Left colon (tissue), 2 donors: ENCODE measurements at regions not wholly inside any gene's neighbourhood (a gene's known extent, or its start where the extent isn't known, plus 50 kb on each side); places are given as distances from the start of the nearest gene placed in this dataset.

Experiments used
- ATAC-seq: fragments of 200-7000 bp; cut with Tn5 transposase; one replicate; pipeline ENCODE4 v1.9.1; 2020; ENCODE audit warnings: mild to moderate bottlenecking, moderate library complexity
- DNase-seq, 2 donors: peaks; one replicate each; pipeline ENCODE4 v3.0.0-alpha.2; 2020
- intact Hi-C, 2 donors: fragments of 100-400 bp; cut with DNase I in 1 of 2; cut with micrococcal nuclease in 1 of 2; formaldehyde crosslinking; loops; one replicate each; pipeline versions ENCODE4 v1.11.2 to v1.14.0; 2022; cut with DNase I, micrococcal nuclease
- donor health status: DM: no; HTN: no; CAD: no.
- donor health status: DM: yes; HTN: yes; CAD: no.

DNA sequence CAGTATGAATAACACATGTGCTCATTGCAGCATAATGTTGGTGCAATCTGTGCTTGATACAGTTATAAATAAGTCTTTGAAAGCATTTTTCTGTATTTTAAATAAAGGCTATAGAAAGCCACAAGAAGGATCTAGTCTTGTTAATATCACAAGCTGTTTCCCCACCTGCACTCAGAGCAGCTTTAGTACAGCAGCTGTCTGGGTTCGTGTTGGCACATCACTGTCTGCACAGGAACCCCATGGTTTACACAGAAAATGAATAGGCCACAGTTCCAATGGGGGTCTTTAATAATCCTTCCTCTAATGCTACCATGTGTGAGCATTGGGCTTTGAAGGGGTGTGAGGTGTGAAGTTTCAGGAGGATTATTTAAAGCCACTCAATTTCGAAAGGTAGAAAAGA, 2269.7 kb downstream of the MAT2B start:
- no peak for DNase-seq
- intact Hi-C loops: no loop called here
- ATAC-seq: no peak

DNA sequence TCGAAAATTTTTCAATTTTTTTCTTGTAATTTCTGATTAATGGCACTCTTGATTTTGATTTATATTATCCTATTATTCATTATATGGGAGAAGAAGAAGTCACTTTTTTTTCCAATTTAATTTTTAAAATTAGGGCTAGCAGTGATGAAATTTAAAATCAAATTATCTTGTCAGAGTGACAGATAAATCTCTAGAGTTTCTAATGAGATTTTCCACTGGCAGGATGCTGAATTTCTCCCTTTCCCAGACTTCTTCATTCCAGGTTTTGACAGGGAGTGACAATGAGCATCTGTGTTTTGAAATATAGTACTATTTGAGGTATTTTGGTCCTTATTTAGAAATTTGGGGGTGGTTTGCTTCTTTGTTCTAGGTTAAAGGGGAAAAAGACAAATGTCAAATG, 2274.1 kb downstream of the MAT2B start:
- intact Hi-C loops: no loop called here
- no peak for DNase-seq

DNA sequence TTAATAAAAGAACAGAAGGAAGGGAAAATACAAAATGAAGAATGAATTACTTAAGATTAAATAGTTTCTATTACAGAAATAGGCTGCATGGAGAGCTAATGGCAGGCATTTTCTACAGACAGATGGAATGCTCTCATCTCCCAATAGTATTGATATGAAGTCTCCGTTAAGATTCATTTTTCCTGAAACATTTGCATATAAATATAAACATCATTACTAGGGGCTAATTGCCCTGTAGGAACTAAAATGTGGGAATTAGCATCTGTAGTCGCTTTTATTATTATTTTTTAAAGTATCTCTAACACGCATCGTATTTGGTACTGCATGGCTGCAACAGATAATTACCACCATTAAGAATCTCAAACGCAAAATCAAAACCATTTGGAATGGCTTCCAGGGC, 2275.5 kb downstream of the MAT2B start:
- intact Hi-C loops: no loop called here
- ATAC-seq (no peak), DNase-seq (no peak)

More for the DNA sequence above, 2274.1 kb downstream of the MAT2B start:
- no peak for ATAC-seq

DNA sequence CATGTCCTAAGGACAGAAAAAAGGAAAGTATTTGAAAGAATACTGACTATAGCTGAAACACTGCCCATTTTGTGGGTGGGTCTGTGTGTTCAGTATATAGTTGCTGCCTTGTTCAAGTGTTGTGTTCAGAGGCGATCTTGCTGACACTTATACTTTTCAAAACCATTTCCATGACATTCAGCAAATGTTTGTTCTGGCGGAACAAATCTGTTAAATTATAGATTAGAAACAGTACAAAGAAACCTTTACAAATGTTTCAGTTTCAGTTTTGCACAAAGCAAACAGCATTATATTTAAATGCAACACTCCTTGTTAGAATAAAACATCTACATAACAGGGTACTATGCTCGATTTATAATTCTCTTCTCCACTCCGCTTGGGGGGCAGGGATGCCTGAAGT, 2276.3 kb downstream of the MAT2B start:
- ATAC-seq (no peak), DNase-seq (no peak)
- intact Hi-C loops: no loop called here

DNA sequence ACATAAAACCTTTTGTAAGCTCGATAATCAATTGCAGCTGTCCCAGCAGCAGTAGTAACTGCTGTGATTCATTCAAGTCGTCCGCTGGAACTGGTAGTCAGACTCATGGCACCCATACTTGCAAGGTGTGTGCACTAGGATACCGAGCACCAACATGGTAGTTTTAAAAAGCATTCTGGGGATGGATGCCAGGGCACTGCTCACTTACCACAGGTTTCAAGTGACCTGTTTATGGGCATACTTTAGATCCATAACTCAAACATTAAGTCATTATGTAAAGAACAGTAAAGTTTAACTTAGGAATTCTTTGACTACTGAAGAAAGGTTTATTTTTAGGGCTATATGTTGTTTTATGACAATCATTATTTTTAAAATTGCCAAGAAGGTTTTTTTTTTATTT, 2277.6 kb downstream of the MAT2B start:
- ATAC-seq (no peak), DNase-seq (no peak)
- intact Hi-C loops: no loop called here

DNA sequence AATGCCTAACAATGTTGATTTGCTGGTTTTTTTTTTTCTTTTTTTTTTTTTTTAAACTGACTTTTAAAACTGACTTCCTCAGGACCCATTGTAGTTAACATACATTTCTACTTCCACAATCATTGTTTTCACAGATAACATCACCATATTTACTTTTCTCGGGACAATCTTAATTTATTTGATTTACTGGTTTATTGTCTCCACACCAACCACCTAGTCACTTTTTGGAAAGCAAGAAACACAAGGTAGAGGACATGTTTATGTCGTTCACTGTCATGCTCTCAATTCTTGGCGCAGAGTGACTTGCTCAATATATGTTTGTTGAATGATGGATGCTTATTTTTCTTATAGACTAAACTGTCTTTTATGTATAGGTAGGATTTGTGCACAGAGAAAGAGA, 2280.7 kb downstream of the MAT2B start:
- ATAC-seq (no peak), DNase-seq (no peak)
- intact Hi-C loops: no loop called here

DNA sequence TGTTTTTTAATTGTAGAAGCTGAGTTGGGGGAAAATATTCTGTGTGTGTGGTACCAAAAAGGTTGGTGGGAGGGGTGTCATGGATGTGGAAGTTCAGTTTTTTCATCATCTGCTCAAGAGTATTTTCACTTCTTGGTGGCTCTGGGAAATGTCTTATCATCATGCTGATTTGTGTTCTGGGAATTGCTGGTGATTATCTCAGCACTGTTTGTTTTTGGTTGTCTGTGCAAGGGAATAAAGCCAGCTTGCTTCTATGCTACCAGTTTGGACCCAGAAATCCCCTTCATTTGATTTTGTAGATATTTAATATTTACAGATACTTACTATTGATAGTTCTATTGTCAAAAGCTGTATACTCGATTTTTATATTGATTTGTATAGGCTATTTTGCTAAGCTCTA, 2289.7 kb downstream of the MAT2B start:
- intact Hi-C loops: no loop called here
- DNase-seq (no peak), ATAC-seq (no peak)

DNA sequence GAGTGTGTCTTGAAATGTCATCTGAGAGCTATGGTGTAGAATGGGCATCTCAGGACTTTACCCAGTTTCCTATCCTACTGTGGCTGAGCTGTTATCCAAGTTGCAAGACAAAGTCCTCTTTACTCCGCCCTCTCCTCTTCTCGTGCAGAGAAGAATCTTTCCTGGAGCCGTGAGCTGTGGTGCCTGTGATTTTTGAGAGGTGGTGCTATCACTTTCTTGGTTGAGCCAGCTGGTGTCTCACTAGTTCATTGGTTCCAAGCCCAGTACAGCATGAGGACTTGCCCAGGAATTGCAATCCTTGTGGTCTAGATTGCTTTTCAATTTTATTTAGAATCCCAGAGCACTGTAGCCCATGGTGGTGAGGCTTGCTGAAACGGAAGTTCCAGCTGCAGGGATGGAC, 2300.3 kb downstream of the MAT2B start:
- peak in 1 of 2 donors; percentile 4 for DNase-seq
- intact Hi-C loops: no loop called here
- peak; percentile 47 for ATAC-seq

DNA sequence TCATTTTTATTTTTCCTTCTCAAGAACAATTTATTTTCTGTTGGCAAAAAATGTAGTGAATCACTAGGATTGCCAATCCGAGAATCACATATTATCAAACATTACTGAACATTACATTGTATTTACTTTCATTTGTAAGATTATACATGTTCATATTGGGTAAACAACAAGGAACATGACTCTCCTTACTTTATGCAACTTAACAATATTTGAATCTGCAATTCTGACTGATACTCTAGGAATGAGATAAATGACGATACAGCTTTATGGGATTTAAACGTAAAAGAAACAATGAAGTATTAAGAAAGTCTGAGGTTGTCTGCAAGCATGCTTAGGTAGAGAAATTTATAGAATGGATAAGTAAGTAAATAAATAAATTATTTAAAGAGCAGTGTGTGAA, 2302.9 kb downstream of the MAT2B start:
- ATAC-seq: no peak
- DNase-seq: no peak
- intact Hi-C loops: no loop called here

DNA sequence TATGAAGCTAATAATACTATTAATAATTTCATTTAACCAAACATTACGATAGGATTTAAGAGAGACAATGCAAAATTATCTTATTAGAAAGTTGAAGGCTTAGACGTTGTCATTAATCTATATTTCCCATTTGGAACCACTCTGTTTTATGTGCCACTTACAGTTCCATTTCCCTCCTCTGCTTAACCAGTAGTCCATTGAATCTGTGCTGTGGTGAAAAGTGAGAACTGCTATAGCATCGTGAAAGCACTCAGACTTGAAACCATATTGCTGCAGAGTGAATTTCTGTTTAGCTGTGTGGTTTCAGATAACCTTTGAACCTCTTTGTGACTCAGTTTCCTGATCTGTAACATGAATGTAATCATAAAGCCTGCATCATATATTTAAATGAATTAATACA, 2304.5 kb downstream of the MAT2B start:
- intact Hi-C loops: no loop called here
- no peak for ATAC-seq
- no peak for DNase-seq

DNA sequence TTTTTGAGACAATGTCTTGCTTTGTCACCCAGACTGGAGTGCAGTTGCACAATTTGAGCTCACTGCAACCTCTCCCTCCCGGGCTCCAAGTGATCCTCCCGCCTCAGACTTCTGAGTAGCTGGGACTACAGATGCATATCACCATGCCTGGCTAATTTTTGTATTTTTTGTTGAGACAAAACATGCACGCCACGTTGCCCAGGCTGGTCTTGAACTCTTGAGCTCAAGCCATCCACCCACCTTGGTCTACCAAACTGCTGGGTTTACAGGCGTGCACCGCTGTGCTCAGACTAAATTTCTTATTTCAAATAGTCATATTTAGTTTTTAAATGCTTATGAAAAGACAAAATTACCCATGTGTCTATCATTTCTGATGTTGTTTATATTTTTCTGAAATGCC, 2324.1 kb downstream of the MAT2B start:
- ATAC-seq (no peak), DNase-seq (no peak)
- intact Hi-C loops: no loop called here

DNA sequence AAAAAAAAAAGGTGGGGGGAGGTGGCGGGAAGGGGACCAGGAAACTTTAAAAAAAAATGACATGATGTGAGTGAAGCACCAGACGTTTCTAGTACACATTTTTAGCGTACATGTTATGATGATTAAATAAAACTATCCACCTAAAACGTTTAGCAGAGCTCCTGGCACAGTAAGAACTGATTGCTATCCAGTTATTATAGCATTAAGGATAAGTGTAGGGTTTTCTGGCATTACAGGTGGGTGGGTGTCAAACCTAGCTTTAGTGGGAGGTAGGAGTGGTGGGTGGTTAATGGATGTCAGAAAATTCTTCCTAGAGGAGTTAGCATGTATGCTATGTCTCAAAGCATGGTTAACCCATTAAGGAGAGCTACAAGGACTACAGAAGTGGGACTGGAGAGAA, 2329.5 kb downstream of the MAT2B start:
- DNase-seq (no peak), ATAC-seq (no peak)
- intact Hi-C loops: no loop called here

DNA sequence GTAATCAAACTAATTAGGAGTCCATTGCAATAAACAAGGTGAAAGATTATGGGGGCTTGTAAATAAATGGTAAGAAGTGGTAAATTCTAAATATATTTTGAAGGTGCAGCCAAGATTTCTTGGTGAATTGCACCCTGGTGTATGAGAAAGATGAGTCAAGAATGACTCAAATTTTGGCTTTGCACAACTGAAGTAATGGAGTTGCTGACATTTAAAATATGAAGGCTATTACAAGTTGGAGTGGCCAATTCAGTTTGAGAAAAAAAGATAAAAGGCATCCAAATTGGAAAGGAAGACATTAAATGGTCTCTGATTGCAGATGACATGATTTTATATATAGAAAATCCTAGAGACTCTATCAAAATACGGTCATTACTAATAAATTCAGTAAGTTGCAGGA, 2330.6 kb downstream of the MAT2B start:
- no peak for DNase-seq
- intact Hi-C loops: no loop called here
- ATAC-seq: no peak

DNA sequence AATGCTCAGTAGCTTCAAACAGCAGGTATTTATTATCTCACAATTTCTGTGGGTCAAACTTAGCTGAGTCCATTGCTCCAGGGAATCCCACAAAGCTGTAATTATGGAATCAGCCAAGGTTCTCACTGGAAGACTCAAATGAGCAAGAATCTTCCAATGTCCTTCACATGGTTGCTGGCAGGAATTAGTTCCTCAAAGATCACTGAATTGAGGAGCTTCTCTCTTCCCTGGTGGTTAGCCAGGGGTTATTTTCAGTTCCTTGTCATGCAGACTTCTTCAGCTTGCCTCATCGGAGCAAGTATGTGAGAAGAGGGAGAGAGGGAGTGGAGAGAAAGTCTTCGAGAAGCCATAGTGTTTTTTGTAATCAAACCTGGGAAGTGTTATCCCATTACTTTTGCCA, 2331.9 kb downstream of the MAT2B start:
- no peak for DNase-seq
- no peak for ATAC-seq
- intact Hi-C loops: no loop called here

DNA sequence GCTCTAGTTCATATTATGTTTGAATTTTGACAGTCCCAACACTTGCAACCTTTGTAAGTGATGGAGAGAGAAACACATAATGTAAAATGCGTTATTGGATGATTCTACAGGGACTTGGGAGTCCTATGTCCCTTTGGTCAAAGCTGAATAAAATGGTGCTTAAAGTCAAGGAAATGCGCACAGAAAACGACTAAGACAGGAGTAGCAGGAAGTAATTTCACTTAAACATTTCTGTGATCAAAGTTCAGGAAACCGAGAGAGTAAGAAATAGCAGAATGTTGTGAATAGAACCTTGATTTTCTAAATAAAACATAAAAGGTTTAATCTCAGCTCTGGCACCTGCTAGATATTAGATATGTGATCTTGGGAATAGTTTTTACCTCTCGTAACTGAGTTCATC, 2339.2 kb downstream of the MAT2B start:
- ATAC-seq: peak; percentile 65
- no peak for DNase-seq
- intact Hi-C loops: no loop called here

DNA sequence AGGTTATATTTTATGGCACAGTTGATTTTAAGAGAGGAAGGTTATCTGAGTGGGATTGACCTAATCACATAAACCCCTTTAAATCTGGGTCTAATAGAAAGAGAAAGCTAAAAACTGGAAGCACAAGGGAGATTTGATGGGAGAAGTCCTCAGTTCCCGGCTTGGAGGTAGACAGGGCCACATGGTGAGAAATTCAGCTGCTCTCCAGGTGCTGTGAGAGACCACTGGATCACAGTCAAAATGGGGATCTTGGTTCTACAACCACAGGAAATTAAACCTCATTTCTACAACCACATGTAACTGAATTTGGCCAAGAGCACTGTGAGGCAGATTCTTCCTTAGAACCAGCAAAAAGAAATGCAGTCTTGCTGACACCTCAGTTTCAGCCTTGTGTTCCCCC, 2352.7 kb downstream of the MAT2B start:
- ATAC-seq (no peak), DNase-seq (no peak)
- intact Hi-C loops: no loop called here

DNA sequence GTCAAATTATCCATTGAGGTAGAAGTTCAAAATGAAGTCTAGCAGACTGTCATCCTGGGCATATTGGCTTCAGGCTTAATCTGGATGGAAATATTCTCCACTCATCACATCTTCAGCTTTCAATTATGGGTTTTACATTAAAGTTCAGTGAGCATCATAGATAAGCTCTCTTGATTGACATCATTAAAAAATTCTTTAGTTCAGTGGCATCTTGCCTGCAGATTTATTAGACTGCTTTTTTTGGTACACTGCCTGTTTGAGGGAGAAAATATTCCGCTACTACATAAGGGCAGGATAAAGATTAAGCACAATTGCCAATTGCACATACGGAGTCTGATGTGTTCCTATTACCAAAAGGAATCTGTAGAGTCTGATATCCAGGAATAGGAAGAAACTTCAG, 2353.8 kb downstream of the MAT2B start:
- DNase-seq: no peak
- intact Hi-C loops: no loop called here
- no peak for ATAC-seq

DNA sequence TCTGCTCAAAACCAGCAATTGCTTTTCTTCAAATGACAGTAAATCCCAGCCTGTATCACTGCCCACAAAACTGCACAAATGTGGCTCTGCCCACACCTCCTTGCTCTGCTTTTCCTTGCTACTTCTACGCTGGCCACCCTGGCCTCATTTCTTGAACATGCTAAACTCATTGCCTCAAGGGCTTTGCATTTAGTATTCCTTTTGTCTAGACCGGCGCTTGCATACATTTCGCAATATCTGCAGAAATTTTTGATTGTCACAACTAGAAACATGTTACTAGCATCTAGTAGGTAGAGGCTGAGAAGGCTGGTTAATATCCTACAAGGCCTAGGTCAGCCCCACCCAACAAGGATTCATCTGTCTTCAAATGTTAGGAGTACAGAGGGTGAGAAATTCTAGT, 2357.8 kb downstream of the MAT2B start:
- DNase-seq: no peak
- no peak for ATAC-seq
- intact Hi-C loops: no loop called here

DNA sequence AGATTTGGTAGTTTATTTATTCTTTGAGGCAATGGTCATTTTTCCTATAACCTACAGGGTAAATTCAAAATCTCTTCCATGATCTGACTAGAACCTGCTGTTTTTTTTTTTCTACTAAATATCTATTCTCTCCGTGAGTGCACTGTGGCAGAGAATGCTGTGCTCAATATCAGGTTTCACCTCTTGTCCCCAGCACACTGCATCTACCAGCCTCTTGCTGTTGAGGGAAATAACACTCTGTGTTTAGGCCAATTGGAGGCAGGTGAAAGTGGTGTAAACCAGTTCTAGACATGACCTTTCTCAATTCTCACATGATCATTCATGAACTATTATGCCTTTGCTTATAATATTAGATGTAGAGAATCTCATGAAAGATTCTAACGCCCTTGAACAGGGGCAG, 2365.9 kb downstream of the MAT2B start:
- intact Hi-C loops: no loop called here
- no peak for DNase-seq
- no peak for ATAC-seq

DNA sequence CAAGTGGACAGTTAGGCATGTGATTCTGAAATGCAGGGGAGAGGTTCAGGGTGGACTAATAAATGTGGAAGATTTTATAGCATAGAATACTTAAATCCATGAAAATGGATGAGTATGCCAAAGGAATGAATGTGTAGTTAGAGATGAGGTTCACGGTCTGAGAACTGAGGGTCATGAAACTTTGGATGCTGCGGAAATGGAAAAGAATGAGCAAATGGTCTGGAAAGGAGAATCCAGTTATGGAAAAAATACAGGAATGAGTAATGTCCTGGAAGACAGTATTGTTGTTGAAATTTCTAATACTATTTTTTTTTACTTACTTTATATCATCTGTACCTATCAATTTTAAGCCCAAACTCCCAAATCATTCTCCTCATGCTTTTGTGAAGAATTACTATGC, 2369.4 kb downstream of the MAT2B start:
- DNase-seq (no peak), ATAC-seq (no peak)
- intact Hi-C loops: no loop called here

DNA sequence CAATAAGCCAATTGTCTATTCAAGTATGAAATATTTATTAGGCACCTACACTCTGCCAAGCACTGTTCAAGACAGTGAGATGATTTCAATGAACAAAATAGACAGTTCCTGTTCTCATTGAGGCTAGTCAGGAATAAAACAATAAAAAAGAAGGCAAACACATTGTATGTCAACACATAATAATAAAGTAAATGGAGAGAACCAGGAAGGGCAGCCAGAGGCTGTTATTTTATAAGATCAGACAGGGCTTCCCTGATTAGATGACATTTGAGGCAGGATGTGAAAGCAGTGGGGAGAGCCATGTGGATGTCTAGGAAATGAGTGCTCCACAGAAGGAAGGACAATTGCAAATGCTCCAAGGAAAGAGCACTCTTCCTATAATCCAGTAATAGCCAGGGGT, 2371.1 kb downstream of the MAT2B start:
- DNase-seq (no peak), ATAC-seq (peak; percentile 92)
- intact Hi-C loops: no loop called here

DNA sequence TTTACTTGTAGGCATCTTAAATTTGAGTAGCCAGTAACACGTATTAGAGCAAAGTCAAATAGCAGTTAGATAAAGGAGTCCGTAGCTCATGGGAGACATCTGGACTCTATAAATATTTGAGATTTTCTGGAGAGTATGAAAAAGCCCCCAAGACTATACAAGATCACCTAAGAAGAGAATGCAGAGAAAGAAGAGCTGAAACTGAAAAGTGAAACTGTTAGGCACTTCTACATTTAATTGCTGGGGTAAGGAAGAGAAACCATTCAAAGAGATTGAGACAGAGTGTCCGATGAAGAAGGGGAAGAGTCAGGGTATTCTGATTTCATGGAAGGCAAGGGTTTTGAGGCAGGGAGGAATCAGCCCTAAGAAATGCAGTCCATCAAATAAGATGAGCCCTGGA, 2372.1 kb downstream of the MAT2B start:
- intact Hi-C loops: no loop called here
- DNase-seq: no peak
- no peak for ATAC-seq
